Hippocampal formation (tissue), 2 donors: ENCODE measurements at regions not wholly inside any gene's neighbourhood (a gene's known extent, or its start where the extent isn't known, plus 50 kb on each side); places are given as distances from the start of the nearest gene placed in this dataset.
A peak's percentile ranks its signal among the peaks of the same experiment; 100 is the strongest.
"Not testable (repeated sequence)": the region's sequence is repeated elsewhere in the genome, so short reads cannot be mapped to it uniquely, and the experiment has no call there.

Experiments
- DNase-seq, 2 donors: peaks; one replicate each; lab custom pipeline; 2025; lab: John Stamatoyannopoulos, UW

GRCh38 chr6:71203206-71203605 lies 85.4 kb upstream of the OGFRL1 start:
- DNase-seq, result no peak

DNA sequence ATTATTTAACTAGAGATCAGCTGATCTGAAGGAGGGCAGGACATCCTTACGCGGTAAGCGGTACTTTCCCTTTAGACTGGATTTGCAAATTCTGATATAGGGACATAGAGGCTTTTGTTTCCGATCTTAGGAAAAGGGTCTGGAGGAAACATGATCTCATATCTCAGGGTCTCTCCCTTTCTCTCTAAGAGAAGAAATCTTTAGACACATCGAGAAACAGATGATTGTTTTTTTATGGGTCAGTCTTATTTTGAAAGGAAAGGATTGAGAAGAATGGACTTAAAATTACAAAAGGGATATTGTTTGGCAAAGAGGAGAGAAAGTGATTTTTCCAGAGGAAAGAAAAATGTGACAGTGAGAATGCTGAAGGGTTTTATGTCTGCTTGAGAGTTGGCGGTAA lies 83.9 kb upstream of the OGFRL1 start:
- DNase-seq, result no peak

DNA sequence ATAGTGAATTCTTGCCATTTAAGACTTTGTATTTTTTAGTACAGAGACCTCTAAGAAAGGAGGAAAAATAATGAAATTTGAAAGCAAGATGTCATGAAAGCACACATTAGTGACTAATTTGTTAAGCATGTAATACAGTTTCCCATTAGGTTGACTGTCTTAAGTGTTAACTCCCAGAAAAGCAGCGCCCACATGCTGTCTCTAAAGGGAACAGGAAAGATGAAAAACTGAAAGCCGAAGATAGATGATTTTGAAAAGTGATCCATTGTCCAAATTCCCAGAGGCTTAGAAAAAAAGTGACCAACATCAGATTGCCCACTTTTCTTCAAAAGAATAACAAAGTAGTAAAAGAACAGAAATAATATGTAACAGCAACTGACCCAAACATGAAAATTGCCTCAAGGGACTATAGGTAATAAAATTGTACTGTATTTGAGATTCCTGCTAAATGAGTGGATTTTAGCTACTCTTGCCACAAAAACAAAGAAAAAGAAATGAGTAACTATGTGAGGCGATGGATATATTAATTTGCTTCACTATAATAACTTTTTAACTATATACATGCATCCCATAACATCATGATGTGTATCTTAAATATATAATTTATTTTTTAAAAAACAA lies 83.2 kb upstream of the OGFRL1 start:
- DNase-seq, result no peak

GRCh38 chr6:71206089-71206488 lies 82.5 kb upstream of the OGFRL1 start:
- no peak for DNase-seq

GRCh38 chr6:71209206-71209605 lies 79.4 kb upstream of the OGFRL1 start:
- DNase-seq, result no peak

DNA sequence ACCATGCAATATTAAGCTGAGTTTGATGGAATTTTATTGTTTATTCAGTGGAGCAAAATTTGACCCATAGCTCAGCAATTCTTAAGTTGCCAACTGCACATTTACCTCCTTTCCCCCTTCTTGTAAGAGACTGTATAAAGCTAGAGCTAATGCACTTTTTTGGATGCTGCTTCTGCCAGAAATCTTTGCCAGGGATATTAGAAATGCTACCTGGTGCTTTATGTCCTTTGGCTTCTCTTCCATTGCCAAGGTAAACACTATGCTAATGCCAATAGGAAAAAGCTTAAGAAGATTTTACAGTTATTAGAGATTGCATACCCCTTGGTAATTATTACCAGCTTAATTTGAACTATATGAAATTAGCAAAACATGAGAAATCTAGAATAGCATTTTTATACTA lies 79.0 kb upstream of the OGFRL1 start:
- DNase-seq, result no peak

DNA sequence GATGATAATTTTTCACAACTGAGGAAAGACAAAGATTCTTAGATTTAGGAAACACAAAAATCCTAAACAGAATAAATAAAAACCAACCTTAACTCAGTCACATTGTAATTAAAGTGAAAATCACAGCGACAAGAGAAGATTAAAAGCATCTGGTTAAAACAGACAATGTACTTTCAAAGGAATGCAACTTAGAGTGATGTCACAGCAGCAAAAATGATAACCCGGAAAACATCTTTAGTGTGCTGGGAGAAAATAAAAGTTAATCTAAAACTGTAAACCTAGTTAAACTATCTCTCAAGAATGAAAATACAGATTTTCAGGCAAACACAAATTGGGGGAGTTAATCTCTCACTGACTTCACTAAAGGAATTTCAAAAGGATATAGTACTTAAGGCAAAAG lies 76.8 kb upstream of the OGFRL1 start:
- no peak for DNase-seq

- no peak for DNase-seq
These were observed 68.1 kb upstream of the OGFRL1 start for GRCh38 chr6:71220466-71220865.

GRCh38 chr6:71222671-71223070 lies 65.9 kb upstream of the OGFRL1 start:
- DNase-seq, result no peak

GRCh38 chr6:71224011-71224410 lies 64.6 kb upstream of the OGFRL1 start:
- no peak for DNase-seq

GRCh38 chr6:71226151-71226550 lies 62.5 kb upstream of the OGFRL1 start:
- no peak for DNase-seq

GRCh38 chr6:71228461-71229041 lies 60.1 kb upstream of the OGFRL1 start:
- DNase-seq, result no peak

- DNase-seq, result no peak
These were observed 59.1 kb upstream of the OGFRL1 start for GRCh38 chr6:71229477-71229876.

DNA sequence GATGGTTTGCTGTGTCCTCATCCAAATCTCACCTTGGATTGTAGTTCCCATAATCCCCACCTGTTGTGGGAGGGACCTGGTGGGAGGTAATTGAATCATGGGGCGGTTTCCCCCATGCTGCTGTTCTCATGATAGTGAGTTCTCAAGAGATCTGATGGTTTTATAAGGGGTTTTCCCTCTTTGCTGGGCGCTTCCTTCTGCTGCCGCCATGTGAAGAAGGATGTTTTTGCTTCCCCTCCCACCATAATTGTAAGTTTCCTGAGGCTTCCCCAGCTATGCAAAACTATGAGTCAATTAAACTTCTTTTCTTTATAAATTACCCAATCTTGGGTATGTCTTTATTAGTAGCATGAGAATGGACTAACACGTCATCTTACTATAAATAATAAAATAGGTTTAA lies 55.7 kb upstream of the OGFRL1 start:
- not testable (repeated sequence) for DNase-seq

DNA sequence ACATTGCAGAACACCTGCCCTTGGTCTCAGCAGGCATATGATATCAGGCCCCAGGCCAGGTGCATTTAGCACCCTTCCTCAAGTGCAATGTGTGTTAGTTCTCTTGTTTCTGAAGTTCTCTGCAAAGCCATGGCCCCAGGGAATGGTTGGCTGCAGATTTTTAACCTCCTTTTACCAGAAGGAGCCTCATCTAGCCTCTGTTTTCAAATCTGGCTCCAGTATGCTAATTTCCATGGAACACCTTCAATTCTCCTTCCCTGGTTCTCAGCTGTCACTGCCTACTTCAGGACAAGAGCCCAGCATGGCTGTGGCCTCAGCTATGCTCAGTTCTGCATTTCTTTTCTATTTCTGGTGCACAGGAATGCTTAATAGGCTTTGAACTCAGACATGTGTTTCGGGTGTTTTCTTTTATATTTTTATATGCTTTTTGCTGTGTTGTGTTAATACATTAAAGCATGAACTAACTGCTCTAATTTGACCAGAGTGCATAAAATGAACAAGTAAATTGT lies 51.6 kb upstream of the OGFRL1 start:
- no peak for DNase-seq

DNA sequence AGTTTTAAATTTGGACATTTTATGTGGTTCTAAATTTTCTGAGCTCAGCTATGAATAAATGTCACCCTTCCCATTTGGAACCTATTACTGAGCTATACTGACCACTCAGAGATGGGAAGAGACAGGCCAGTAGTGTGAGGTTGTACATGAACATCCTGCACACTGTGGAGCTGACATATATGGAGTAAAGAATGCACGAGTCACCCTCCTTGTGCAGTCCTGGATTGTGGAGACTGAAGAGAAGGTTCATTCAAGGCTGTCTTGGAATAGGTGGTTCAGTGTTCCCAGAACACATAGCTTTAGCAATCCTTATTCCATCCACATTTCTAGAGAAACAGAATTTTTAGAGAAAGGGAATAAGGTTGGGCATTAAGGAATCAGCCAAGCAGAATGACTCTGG lies 50.3 kb upstream of the OGFRL1 start:
- DNase-seq, result peak in 1 of 2 donors; percentile 25
